ENCODE measurements at regions not wholly inside any gene's neighbourhood (a gene's known extent, or its start where the extent isn't known, plus 50 kb on each side); places are given as distances from the start of the nearest gene placed in this dataset.
"Not testable (repeated sequence)": the region's sequence is repeated elsewhere in the genome, so short reads cannot be mapped to it uniquely, and the experiment has no call there.

DNA sequence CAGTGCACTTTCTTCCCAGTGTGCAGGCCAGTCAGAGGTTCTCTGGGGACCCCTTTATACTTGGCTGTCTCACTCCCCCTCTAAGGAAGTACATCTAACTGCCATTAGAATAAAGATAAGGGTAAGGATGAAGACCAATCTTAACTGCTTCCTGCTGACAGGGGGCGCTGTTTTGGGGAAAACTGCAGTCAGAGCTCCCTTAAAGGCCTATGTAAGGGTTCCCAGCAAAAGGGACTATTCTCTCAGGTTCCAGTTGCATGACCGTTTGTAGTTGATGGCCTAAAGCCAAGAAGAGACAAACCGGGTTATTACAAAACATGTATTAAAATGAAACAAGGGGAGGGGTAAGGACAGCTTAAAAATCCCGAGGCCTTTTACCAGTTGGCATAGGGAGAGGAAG is 115.6 kb upstream of the SPIN4 start:
- DNase-seq (ENCODE audit: low read depth in 2 of 2), result no peak

- DNase-seq (ENCODE audit: low read depth in 2 of 2), result no peak
These were observed 107.8 kb upstream of the SPIN4 start for GRCh38 chrX:63458981-63459380.

- DNase-seq (ENCODE audit: low read depth in 2 of 2), result no peak
These were observed 102.4 kb upstream of the SPIN4 start for GRCh38 chrX:63453571-63453970.

DNA sequence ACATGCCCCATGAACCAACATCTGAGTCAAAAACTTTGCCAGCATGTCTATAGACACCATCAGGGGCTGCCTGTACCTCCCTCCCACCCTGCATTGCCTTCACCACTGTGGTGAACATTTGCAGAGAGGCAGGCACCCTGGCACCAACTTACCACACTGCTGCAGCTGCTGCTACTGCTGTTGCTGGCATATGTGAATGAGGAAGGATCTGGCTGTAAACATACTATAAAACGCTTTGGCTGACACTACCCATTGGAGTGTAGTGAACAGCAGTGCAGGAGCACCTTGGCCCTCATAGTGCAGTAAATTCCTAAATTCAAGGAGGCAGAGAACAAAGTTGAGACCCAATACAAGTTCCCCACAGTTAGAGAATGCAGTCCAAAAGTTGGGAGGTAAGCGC is 90.6 kb upstream of the SPIN4 start:
- no peak for DNase-seq (ENCODE audit: low read depth in 2 of 2)

- DNase-seq (ENCODE audit: low read depth in 2 of 2), result no peak
These were observed 88.4 kb upstream of the SPIN4 start for GRCh38 chrX:63439580-63439979.

DNA sequence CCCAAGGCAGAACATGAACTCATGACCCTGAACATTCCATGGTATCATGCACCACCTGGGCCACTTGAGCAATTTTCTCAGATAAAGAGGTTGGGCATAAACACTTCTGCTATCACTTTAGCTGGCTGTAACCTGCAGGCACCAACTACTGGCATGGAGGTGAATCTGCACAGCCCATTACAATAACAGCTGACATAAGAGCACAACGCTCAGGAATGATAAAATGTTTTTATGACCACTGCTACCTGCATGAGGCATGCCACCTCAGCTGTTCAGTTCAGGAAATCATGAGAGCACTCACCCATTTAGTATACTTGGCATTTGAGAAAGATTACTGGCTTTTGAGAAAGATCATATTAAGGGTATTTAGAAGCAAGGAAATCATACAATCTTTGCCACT is 85.7 kb upstream of the SPIN4 start:
- no peak for DNase-seq (ENCODE audit: low read depth in 2 of 2)

GRCh38 chrX:63434665-63435064 is 83.5 kb upstream of the SPIN4 start:
- DNase-seq (ENCODE audit: low read depth in 2 of 2), result peak; percentile 91 to 92

- DNase-seq (ENCODE audit: low read depth in 2 of 2), result peak in 1 of 2 donors; percentile 12
These were observed 83.1 kb upstream of the SPIN4 start for GRCh38 chrX:63434206-63434605.

DNA sequence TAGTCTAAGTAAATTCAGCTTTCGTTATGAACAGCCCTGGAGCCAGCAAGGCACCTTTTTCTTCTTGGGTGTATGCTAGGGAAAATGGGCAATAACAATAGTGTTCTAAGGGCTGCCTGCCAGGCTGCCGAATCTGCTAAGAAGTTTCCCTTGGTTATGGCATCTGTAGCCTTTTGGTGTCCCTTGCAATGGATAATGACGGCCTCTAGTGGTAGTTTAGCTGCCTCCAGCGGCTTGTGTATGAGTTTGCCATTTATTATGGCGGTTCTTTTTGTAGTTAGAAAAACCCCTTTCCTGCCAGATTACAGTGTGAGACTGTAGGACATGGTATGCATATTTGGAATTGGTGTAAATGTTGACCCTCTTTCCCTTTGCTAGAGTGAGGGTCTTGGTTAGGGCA is 78.9 kb upstream of the SPIN4 start:
- no peak for DNase-seq (ENCODE audit: low read depth in 2 of 2)

DNA sequence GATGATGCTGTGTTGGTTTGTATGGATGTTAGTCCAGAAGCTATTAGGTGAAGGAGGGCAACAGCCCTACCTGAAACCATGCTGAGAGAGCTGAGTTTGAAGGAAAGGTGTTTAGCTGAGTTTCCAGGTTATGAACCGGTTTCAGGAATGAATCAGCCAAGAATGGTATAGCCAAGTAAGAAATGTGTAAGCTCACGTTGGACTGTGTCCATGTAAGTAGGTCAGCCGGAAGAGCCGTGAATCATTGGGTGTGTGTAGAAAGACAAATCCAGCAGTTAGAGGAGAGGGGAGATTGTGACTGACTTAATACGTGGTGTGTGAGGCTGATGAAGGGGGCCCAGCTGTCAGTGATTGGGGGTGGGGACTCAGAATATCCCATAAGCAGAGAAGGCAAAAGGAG is 77.2 kb upstream of the SPIN4 start:
- DNase-seq (ENCODE audit: low read depth in 2 of 2), result no peak

- peak; percentile 20 to 50 for DNase-seq (ENCODE audit: low read depth in 2 of 2)
These were observed 75.4 kb upstream of the SPIN4 start for GRCh38 chrX:63426519-63426918.

- no peak for DNase-seq (ENCODE audit: low read depth in 2 of 2)
These were observed 72.9 kb upstream of the SPIN4 start for GRCh38 chrX:63424063-63424462.

DNA sequence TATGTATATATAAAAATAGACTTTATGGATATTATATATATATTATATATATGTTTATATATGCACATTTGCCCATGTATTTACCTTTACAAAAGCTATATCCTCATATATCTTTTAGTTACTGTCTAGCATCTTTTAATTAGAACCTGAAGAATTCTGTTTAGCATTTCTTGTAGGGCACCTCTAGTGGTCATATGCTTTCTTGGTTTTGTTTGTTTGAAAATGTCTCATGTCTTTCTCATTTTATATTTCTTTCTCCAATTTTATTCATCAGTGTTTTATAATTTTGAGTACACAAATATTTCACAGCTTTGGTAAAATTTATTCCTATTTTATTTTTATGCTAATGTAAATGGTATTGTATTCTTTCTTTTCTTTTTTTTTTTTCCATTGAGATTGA is 70.3 kb upstream of the SPIN4 start:
- no peak for DNase-seq (ENCODE audit: low read depth in 2 of 2)

DNA sequence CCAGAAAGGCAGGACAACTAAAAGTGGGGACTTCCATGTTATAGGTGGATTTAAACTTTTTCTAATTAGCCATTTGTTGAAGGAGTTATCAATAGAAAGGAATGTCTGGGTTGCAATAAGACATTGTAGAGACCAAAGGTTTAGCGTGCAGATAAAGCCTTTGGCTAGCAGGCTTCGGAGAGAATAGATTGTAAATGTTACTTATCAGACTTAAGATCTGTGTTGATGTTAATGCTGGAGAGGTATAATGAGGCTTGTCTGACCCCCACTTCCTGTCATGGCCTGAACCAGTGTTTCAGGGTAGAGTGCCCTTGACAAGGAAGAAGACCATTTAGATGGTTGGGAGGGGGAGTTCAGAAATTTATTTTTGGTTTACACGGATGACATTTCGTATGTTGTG is 67.1 kb upstream of the SPIN4 start:
- no peak for DNase-seq (ENCODE audit: low read depth in 2 of 2)

GRCh38 chrX:63417649-63418048 is 66.5 kb upstream of the SPIN4 start:
- no peak for DNase-seq (ENCODE audit: low read depth in 2 of 2)

DNA sequence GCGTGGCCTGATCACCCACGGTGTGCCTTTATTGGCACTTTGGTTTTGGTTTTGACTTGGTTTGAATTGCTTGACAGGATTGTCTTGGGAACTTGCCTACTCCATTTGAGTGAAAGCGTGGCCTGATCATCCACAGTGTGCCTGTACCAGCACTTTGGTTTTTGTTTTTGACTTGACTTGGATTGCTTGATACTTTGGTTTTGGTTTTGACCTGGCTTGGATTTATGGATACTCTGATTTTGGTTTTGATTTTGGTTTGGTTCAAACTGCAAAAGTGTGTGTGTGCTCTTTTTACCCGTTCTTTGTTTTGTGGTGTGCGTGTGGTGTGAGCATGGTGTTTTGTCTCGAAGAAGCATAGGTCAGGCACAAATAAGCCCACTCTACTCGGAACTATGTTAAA is 58.8 kb upstream of the SPIN4 start:
- DNase-seq (ENCODE audit: low read depth in 2 of 2), result not testable (repeated sequence)

GRCh38 chrX:63408050-63408449 is 56.9 kb upstream of the SPIN4 start:
- DNase-seq (ENCODE audit: low read depth in 2 of 2), result no peak

- DNase-seq (ENCODE audit: low read depth in 2 of 2), result no peak
These were observed 53.2 kb upstream of the SPIN4 start for GRCh38 chrX:63404332-63404731.

DNA sequence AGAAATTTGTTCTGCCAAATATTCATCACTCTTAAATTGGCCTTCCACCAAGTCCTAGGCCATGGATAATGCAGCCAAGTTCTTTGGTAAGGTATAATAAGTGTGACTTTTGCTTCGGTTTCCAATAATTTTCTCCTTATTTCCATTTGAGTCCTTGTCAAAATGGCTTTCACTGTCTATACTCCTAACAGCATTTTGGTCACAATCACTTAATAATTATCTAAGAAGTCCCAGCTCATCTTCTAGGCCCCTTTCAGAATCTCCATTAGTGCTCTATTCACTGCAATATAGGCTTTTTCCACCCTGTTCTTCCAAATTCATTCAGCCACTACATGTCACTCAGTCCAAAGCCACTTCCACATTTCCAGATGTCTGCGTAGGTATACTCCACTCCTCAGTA is 51.0 kb upstream of the SPIN4 start:
- no peak for DNase-seq (ENCODE audit: low read depth in 2 of 2)

Data from dermis microvascular lymphatic vessel endothelial cell (primary cell).